Body of pancreas (tissue), 4 donors: ENCODE measurements at regions not wholly inside any gene's neighbourhood (a gene's known extent, or its start where the extent isn't known, plus 50 kb on each side); places are given as distances from the start of the nearest gene placed in this dataset.

Source experiments
- ATAC-seq: fragments of 150-250 bp; one replicate; pipeline ENCODE4 v1.9.1; 2016
- DNase-seq, 4 donors: peaks; one replicate each; pipeline ENCODE4 v3.0.0-alpha.2; 2019
- H3K27ac ChIP-seq, 4 donors: fragments of 200-600 bp; sonication (generic); 1 replicate in 3 of 4; 2 replicates in 1 of 4; pipeline versions ENCODE4 v1.5.1 to v1.6.1; 2016 to 2019; ENCODE audit warnings: mild to moderate bottlenecking in 1 of 4, mixed read lengths in 1 of 4, moderate library complexity in 1 of 4
- H3K27me3 ChIP-seq, 2 donors: fragments of 200-600 bp; sonication (generic); one replicate each; pipeline ENCODE4 v1.6.0; 2016; ENCODE audit warnings: mild to moderate bottlenecking in 1 of 2
- H3K36me3 ChIP-seq, 2 donors: fragments of 200-600 bp; sonication (generic); replicated peaks in 1 of 2; 2 replicates each; pipeline ENCODE4 v1.5.1; 2016; ENCODE audit warnings: low read depth in 2 of 2; ENCODE audit not compliant: insufficient read depth in 1 of 2
- H3K4me1 ChIP-seq: fragments of 200-600 bp; sonication (generic); one replicate; pipeline ENCODE4 v1.6.0; 2016
- H3K4me3 ChIP-seq, 2 donors: fragments of 200-600 bp; sonication (generic); 1 replicate in 1 of 2; 2 replicates in 1 of 2; pipeline ENCODE4 v1.5.1; 2016 to 2019
- H3K9me3 ChIP-seq, 3 donors: fragments of 200-600 bp; sonication (generic); 1 replicate in 2 of 3; 2 replicates in 1 of 3; pipeline ENCODE4 v1.5.1; 2016
- POLR2A ChIP-seq, 3 donors: fragments of 450-650 bp; IDR thresholded peaks; one replicate each; pipeline ENCODE4 v1.6.1; 2016; ENCODE audit warnings: antibody characterized with exemption in 3 of 3, mild to moderate bottlenecking in 2 of 3
- WGBS, 2 donors: methylation state at CpG; one replicate each; pipeline ENCODE4 v1.1.5; 2017; 5-methylcytosine and 5-hydroxymethylcytosine counted together
- intact Hi-C: fragments of 100-400 bp; cut with DNase I; formaldehyde crosslinking; loops from one replicate; pipeline ENCODE4 v1.15.1; 2023
- TF ChIP-seq, protein P1 (sequence below), 7 experiments: fragments of 450-650 bp in 4 of 7; fragments of 200-600 bp in 3 of 7; sonication (generic) in 3 of 7; IDR thresholded peaks; one replicate each; pipeline ENCODE4 v1.5.1; 2016 to 2019; ENCODE audit warnings: antibody characterized with exemption in 7 of 7

DNA sequence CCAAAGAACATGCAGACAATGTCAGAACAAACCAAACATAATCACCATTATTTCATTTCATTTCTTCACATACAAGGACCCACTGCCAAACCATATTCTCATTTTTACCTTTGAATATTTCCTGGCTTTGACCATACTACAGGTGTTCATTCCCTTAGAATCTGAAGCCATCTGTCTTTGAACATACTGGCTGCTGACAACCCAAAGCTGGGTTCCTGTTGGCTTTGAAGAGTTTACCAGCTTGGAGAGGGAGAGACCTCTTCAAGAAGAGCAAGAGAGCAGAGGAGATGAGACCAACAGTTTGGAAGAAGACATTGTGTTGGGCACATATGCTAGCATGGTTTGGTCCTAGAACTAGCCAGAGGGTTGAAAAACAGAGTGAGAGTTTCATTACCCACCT, 145.6 kb upstream of the KCNIP4 start:
- no peaks in the 10 kb centered on the region for H3K9me3 ChIP-seq
- H3K36me3 ChIP-seq, result no peaks in the 10 kb centered on the region
- intact Hi-C loops, result no loop called here
- no peak overlapping the region for H3K4me3 ChIP-seq
- DNase-seq, result no peak
- no peaks in the 10 kb centered on the region for H3K4me1 ChIP-seq
- no peaks in the 10 kb centered on the region for H3K27me3 ChIP-seq
- TF ChIP-seq POLR2A (IDR thresholded peaks at IDR 0.05), result no peak
- TF ChIP-seq, protein P1, sequence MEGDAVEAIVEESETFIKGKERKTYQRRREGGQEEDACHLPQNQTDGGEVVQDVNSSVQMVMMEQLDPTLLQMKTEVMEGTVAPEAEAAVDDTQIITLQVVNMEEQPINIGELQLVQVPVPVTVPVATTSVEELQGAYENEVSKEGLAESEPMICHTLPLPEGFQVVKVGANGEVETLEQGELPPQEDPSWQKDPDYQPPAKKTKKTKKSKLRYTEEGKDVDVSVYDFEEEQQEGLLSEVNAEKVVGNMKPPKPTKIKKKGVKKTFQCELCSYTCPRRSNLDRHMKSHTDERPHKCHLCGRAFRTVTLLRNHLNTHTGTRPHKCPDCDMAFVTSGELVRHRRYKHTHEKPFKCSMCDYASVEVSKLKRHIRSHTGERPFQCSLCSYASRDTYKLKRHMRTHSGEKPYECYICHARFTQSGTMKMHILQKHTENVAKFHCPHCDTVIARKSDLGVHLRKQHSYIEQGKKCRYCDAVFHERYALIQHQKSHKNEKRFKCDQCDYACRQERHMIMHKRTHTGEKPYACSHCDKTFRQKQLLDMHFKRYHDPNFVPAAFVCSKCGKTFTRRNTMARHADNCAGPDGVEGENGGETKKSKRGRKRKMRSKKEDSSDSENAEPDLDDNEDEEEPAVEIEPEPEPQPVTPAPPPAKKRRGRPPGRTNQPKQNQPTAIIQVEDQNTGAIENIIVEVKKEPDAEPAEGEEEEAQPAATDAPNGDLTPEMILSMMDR (IDR thresholded peaks at IDR 0.05), result no peak
- no peak for ATAC-seq
- H3K27ac ChIP-seq, result no peak overlapping the region

DNA sequence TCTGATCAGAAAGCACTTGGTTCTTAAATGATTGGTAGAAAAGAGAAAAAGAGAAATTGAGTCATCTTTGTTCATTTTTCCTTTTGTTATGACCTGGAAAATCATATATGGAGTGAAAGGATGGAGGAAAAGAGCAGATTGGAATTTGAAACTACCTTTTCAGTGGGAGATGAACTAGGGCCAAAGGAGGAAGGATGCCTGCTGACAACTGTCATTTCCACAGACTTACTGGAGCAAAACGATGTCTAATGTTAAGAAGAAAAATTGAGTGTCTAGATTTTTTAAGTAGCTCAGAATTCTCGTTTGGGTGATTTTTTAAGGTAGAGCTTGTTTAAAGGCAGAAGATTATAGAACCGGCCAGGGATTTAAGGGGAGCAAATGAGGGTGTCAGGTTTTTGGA, 144.6 kb upstream of the KCNIP4 start:
- Histone ChIP-seq H3K27me3 (no peaks in the 10 kb centered on the region), H3K4me3 (no peak overlapping the region), H3K4me1 (no peaks in the 10 kb centered on the region), H3K9me3 (no peaks in the 10 kb centered on the region), H3K36me3 (no peaks in the 10 kb centered on the region), H3K27ac (no peak overlapping the region)
- DNase-seq (no peak), ATAC-seq (no peak)
- intact Hi-C loops, result no loop called here
- 45 to 54% methylated on average over 3 of the region's 3 CpGs for WGBS, 2 donors
- TF ChIP-seq, protein P1 (IDR thresholded peaks at IDR 0.05), result no peak
- no peak for TF ChIP-seq POLR2A (IDR thresholded peaks at IDR 0.05)

DNA sequence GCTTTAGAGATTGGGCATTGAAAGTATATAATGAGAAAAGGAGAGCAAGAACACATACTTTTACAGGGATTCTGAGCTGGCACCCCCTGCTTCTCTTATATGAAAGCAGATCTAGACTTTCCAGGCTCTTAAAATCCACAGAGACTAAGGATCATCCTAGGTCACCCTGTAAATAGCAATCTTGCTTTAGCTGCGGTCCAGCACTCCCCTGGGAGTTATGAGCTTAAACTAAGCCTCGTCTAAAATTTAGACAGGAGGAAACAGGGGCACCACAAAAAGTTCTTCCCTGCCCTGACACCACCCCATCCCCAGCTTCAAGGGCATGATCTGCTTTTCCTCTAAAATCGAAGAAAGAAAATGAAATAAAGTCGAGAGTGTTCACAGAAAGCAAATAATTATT, 143.3 kb upstream of the KCNIP4 start:
- Histone ChIP-seq H3K27me3 (no peaks in the 10 kb centered on the region), H3K9me3 (no peaks in the 10 kb centered on the region), H3K27ac (no peak overlapping the region), H3K4me1 (no peaks in the 10 kb centered on the region), H3K36me3 (no peaks in the 10 kb centered on the region), H3K4me3 (no peak overlapping the region)
- intact Hi-C loops, result no loop called here
- no peak for ATAC-seq
- DNase-seq, result no peak
- TF ChIP-seq, protein P1 (IDR thresholded peaks at IDR 0.05), result no peak
- no peak for TF ChIP-seq POLR2A (IDR thresholded peaks at IDR 0.05)
- WGBS, 2 donors, result 27 to 37% methylated on average over 4 of the region's 4 CpGs

DNA sequence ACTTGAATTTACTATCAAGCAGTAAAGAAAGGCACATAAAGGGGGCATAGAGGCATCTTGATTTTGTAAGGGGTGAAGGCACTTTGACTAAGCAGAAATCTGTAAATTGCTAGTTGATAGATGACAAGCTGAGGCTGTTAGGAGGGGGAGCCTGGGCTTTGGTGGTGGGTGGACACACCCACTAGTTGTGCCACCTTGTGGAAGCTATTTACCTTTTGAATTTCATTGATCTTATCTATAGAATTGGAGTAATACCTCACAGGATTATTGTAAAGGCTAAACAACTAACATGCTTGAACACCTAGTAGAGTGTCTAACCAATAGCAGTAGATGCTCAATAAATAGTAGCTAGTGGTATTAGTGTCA, 142.8 kb upstream of the KCNIP4 start:
- no peaks in the 10 kb centered on the region for H3K9me3 ChIP-seq
- H3K27me3 ChIP-seq, result no peaks in the 10 kb centered on the region
- H3K36me3 ChIP-seq, result no peaks in the 10 kb centered on the region
- DNase-seq (no peak), ATAC-seq (no peak)
- H3K4me1 ChIP-seq, result no peaks in the 10 kb centered on the region
- no peak overlapping the region for H3K27ac ChIP-seq
- intact Hi-C loops, result no loop called here
- TF ChIP-seq, protein P1 (IDR thresholded peaks at IDR 0.05), result no peak
- TF ChIP-seq POLR2A (IDR thresholded peaks at IDR 0.05), result no peak
- no peak overlapping the region for H3K4me3 ChIP-seq

DNA sequence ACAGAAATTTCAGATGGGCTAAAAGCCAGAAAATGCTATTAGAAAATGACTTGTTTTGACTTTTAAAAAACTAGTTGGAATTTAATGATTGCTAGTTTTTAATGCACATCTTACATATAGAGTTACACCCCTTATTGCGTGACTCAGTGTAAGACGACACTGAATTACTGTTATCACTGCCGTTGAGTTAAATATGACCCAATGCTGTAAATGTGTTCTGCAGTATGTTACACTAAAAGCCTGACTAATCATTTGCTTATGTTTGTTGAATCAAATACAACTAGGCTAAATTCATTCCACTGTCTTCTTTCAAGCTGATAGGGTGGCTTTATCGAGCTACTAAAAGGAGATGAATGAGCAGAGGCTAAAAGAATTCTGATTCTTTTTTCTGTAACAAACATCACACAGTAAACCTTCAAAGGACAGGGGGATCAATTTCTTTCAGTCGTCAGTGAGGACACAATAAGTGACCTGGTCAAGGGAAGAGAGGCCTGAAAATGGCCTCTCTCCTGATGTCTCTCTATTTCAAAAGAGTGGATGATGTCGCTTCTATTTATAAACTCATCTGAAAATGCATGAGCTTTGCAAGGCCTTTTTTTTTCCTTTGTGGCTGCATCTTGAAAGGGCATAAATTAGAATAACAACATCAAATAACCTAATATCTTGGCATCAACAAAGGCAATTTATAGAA, 142.2 kb upstream of the KCNIP4 start:
- DNase-seq (no peak), ATAC-seq (no peak)
- no peaks in the 10 kb centered on the region for H3K27me3 ChIP-seq
- TF ChIP-seq, protein P1 (IDR thresholded peaks at IDR 0.05), result no peak
- no peak for TF ChIP-seq POLR2A (IDR thresholded peaks at IDR 0.05)
- WGBS, 2 donors, result 47 to 60% methylated on average over 6 of the region's 6 CpGs
- no peaks in the 10 kb centered on the region for H3K36me3 ChIP-seq
- no peaks in the 10 kb centered on the region for H3K9me3 ChIP-seq
- intact Hi-C loops, result no loop called here
- no peak overlapping the region for H3K27ac ChIP-seq
- H3K4me1 ChIP-seq, result no peaks in the 10 kb centered on the region
- no peak overlapping the region for H3K4me3 ChIP-seq
